ENCODE measurements at regions not wholly inside any gene's neighbourhood (a gene's known extent, or its start where the extent isn't known, plus 50 kb on each side); places are given as distances from the start of the nearest gene placed in this dataset.

- H4K5ac ChIP-seq (ENCODE audit: insufficient read length, low read depth, low read length), result no peak overlapping the region
- FAIRE-seq (no peak), DNase-seq (ENCODE audit: low read depth in 1 of 2, low spot score in 2 of 2) (no peak)
- peak overlapping the region; percentile 84 for H4K91ac ChIP-seq (replicated peaks; ENCODE audit: insufficient read length, low read length)
- no peak overlapping the region for H2AFZ ChIP-seq (ENCODE audit: low read length)
- H3K27me3 ChIP-seq (replicated peaks in 1 of 4; ENCODE audit: control insufficient read depth in 3 of 4, extremely low read depth in 1 of 4, insufficient read depth in 3 of 4, low read length in 3 of 4), result no peaks in the 10 kb centered on the region
- no peaks in the 10 kb centered on the region for H3K23me2 ChIP-seq (ENCODE audit: low read depth, low read length)
- no peak overlapping the region; the same call in 1 of the 2 replicates for H2BK20ac ChIP-seq (ENCODE audit: low read length)
- H3K79me2 ChIP-seq (ENCODE audit: control insufficient read depth in 1 of 2, insufficient read depth in 2 of 2, low read length in 2 of 2), result no peaks in the 10 kb centered on the region
- H3K27ac ChIP-seq (ENCODE audit: low read depth, low read length), result no peak overlapping the region
- H3K79me1 ChIP-seq (ENCODE audit: low read depth, low read length), result no peaks in the 10 kb centered on the region
- peak overlapping the region; percentile 66 for H3K18ac ChIP-seq (ENCODE audit: extremely low read depth, low read length)
- no peak overlapping the region for H3K23ac ChIP-seq (ENCODE audit: insufficient read length)
- ChIA-PET POLR2A (ENCODE audit: partially characterized antibody) (no interaction called here), CTCF (ENCODE audit: partially characterized antibody) (interaction anchor here (1.4 kb wide), 1 partner anchor 34 kb away, joined by 4 read pairs; no protein-coding TSS in a partner anchor)
- H3K4ac ChIP-seq (replicated peaks; ENCODE audit: insufficient read length, low read depth, low read length), result no peak overlapping the region
- no peaks in the 10 kb centered on the region for H3K36me3 ChIP-seq (ENCODE audit: control insufficient read depth in 2 of 4, insufficient read depth in 4 of 4, low read length in 3 of 4)
- H2BK120ac ChIP-seq (replicated peaks; ENCODE audit: low read depth, low read length), result no peak overlapping the region
- H3K9ac ChIP-seq (replicated peaks in 1 of 4; ENCODE audit: extremely low read depth in 1 of 4, low read depth in 3 of 4, low read length in 3 of 4), result no peak overlapping the region
- no peak overlapping the region; the same call in 1 of the 2 replicates for H2BK5ac ChIP-seq (ENCODE audit: low read depth, low read length)
- 88% methylated on average over 6 of the region's 6 CpGs; no CpG with 5 or more reads in 1 of the 2 experiments for WGBS, 2 experiments (ENCODE audit: extremely low coverage in 1 of 2, insufficient coverage in 1 of 2, insufficient read length in 1 of 2, insufficient replicate concordance in 2 of 2, low coverage in 1 of 2, low lambda C conversion rate in 2 of 2, missing lambda C conversion rate in 1 of 2)
- no peaks in the 10 kb centered on the region for H3K9me3 ChIP-seq (ENCODE audit: insufficient read depth in 2 of 2, low read depth in 1 of 2, low read length in 1 of 2)
- H2AK5ac ChIP-seq (ENCODE audit: low read depth, low read length), result peak overlapping the region; percentile 76; the same call in 1 of the 2 replicates
- H4K8ac ChIP-seq (ENCODE audit: extremely low read depth, insufficient read depth, low read length), result no peak overlapping the region
- H3K4me2 ChIP-seq (ENCODE audit: insufficient read depth in 1 of 2, low read depth in 2 of 2, low read length in 2 of 2), result 0 out of 4 replicates have a peak overlapping the region, but pooled peaks of 1 of the 2 experiments have one; percentile 7
- H4K20me1 ChIP-seq (replicated peaks in 1 of 2; ENCODE audit: control insufficient read depth in 1 of 2, insufficient read depth in 2 of 2, low read length in 2 of 2), result no peaks in the 10 kb centered on the region
- H3K4me1 ChIP-seq (replicated peaks in 1 of 4; ENCODE audit: control insufficient read depth in 3 of 4, insufficient read depth in 4 of 4, low read length in 3 of 4), result peaks cover 0 to 23% (median 0%) of the 10 kb centered on the region in 4 experiments; a peak in 3 of 7 replicates
- H3K56ac ChIP-seq (replicated peaks; ENCODE audit: insufficient read length, low read depth, low read length), result no peak overlapping the region
- no peak overlapping the region for H3K14ac ChIP-seq (ENCODE audit: insufficient read length)
- no peak overlapping the region for H3K4me3 ChIP-seq (ENCODE audit: extremely low read depth in 1 of 4, insufficient read depth in 2 of 4, low read depth in 3 of 4, low read length in 4 of 4)
- peak overlapping the region; percentile 77; the same call in 1 of the 2 replicates for H2BK12ac ChIP-seq (ENCODE audit: low read depth, low read length)
- no peak overlapping the region for H2BK15ac ChIP-seq (ENCODE audit: low read length)
- TF ChIP-seq SAP30 (IDR thresholded peaks at IDR 0.05; ENCODE audit: insufficient read depth, insufficient replicate concordance, low read length) (no peak), MAFK (IDR thresholded peaks at IDR 0.05; ENCODE audit: low read depth, low read length) (no peak), KDM4A (IDR thresholded peaks at IDR 0.05; ENCODE audit: low read depth, low read length, severe bottlenecking) (no peak), SIN3A (conservative IDR thresholded peaks at IDR 0.05 in 1 of 2, IDR thresholded peaks at IDR 0.05 in 1 of 2; ENCODE audit: low read depth in 1 of 2, low read length in 2 of 2) (no peak), USF2 (IDR thresholded peaks at IDR 0.05; ENCODE audit: low read length) (no peak), POLR2A (IDR thresholded peaks at IDR 0.05; ENCODE audit: control extremely low read depth in 1 of 2, low read depth in 2 of 2, low read length in 2 of 2) (no peak), EZH2 (IDR thresholded peaks at IDR 0.05; ENCODE audit: low read depth, low read length, severe bottlenecking) (no peak), SRF (IDR thresholded peaks at IDR 0.05; ENCODE audit: low read depth, low read length) (no peak), ASH2L (IDR thresholded peaks at IDR 0.05; ENCODE audit: low read length) (no peak), GABPA (IDR thresholded peaks at IDR 0.05; ENCODE audit: borderline replicate concordance, insufficient read depth, low read length) (no peak)
Observed at GRCh38 chr2:221676566-221677172, 104.6 kb upstream of the EPHA4 start.

All from H1 (cell line).